ENCODE measurements at regions not wholly inside any gene's neighbourhood (a gene's known extent, or its start where the extent isn't known, plus 50 kb on each side); places are given as distances from the start of the nearest gene placed in this dataset.
A peak's percentile ranks its signal among the peaks of the same experiment; 100 is the strongest.

GRCh38 chr10:60648761-60649160 lies 129.5 kb upstream of the CDK1 start:
- no peak overlapping the region for H3K4me3 ChIP-seq (replicated peaks; ENCODE audit: low read depth, low read length)
- TF ChIP-seq CTCF (IDR thresholded peaks at IDR 0.05; ENCODE audit: low read length, missing control alignments), result no peak
- DNase-seq (ENCODE audit: low read depth), result no peak

- no peak overlapping the region for H3K4me3 ChIP-seq (replicated peaks; ENCODE audit: low read depth, low read length)
- TF ChIP-seq CTCF (IDR thresholded peaks at IDR 0.05; ENCODE audit: low read length, missing control alignments), result peak; percentile 60
- DNase-seq (ENCODE audit: low read depth), result peak; percentile 85
Measured at GRCh38 chr10:60646966-60647796, 131.1 kb upstream of the CDK1 start.

GRCh38 chr10:60645980-60646379 lies 132.3 kb upstream of the CDK1 start:
- no peak overlapping the region for H3K4me3 ChIP-seq (replicated peaks; ENCODE audit: low read depth, low read length)
- no peak for TF ChIP-seq CTCF (IDR thresholded peaks at IDR 0.05; ENCODE audit: low read length, missing control alignments)
- DNase-seq (ENCODE audit: low read depth), result no peak

- no peak for TF ChIP-seq CTCF (IDR thresholded peaks at IDR 0.05; ENCODE audit: low read length, missing control alignments)
- DNase-seq (ENCODE audit: low read depth), result no peak
- H3K4me3 ChIP-seq (replicated peaks; ENCODE audit: low read depth, low read length), result no peak overlapping the region
Measured at GRCh38 chr10:60644436-60645130, 133.7 kb upstream of the CDK1 start.

- no peak for DNase-seq (ENCODE audit: low read depth)
- no peak overlapping the region for H3K4me3 ChIP-seq (replicated peaks; ENCODE audit: low read depth, low read length)
- TF ChIP-seq CTCF (IDR thresholded peaks at IDR 0.05; ENCODE audit: low read length, missing control alignments), result no peak
Measured at GRCh38 chr10:60643874-60644273, 134.4 kb upstream of the CDK1 start.

GRCh38 chr10:60629332-60629731 lies 148.9 kb upstream of the CDK1 start:
- no peak for TF ChIP-seq CTCF (IDR thresholded peaks at IDR 0.05; ENCODE audit: low read length, missing control alignments)
- no peak overlapping the region for H3K4me3 ChIP-seq (replicated peaks; ENCODE audit: low read depth, low read length)
- no peak for DNase-seq (ENCODE audit: low read depth)

Data from fibroblast of pulmonary artery (primary cell).